ENCODE measurements at regions not wholly inside any gene's neighbourhood (a gene's known extent, or its start where the extent isn't known, plus 50 kb on each side); places are given as distances from the start of the nearest gene placed in this dataset.

DNA sequence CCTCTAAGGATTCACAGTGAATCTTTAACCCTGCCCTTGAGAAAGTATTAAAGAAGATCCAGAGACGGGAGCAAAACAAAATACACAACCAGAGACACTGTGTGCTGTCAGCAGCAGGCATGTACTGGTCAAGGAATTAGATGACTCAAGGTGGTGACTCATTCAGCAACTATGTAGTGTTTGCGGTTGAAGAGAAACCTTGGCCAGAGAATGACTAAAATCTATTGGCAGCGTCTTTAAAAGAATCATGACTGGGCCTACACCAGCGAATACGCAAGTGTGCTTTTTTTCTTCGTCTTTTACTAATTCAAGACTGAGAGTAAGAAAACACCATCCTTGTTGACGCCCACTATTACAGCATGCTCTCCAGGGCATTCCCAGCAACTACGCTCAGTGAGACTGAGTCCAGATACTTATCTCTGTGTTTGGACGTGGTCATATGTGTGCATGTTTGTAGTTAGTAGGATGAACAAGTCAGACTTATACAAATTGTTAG is 72.4 kb upstream of the BACH2 start (continued):
- TF ChIP-seq, protein P1, sequence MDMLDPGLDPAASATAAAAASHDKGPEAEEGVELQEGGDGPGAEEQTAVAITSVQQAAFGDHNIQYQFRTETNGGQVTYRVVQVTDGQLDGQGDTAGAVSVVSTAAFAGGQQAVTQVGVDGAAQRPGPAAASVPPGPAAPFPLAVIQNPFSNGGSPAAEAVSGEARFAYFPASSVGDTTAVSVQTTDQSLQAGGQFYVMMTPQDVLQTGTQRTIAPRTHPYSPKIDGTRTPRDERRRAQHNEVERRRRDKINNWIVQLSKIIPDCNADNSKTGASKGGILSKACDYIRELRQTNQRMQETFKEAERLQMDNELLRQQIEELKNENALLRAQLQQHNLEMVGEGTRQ (IDR thresholded peaks at IDR 0.05; ENCODE audit: borderline replicate concordance, low read depth, low read length) = no peak
- TF ChIP-seq FOXM1 (IDR thresholded peaks at IDR 0.05; ENCODE audit: low read depth) = peak; percentile 80; the same call in 1 of the 2 replicates
- peak; percentile 83; the same call in 1 of the 2 replicates for TF ChIP-seq RXRA (IDR thresholded peaks at IDR 0.05; ENCODE audit: borderline replicate concordance, low read depth)
- TF ChIP-seq POLR2AphosphoS5 (IDR thresholded peaks at IDR 0.05; ENCODE audit: low read depth, low read length) = peak; percentile 92; the same call in 1 of the 2 replicates
- peak in 1 of 2 experiments; percentile 89; a peak in 1 of 4 replicates for TF ChIP-seq EP300 (IDR thresholded peaks at IDR 0.05; ENCODE audit: borderline replicate concordance in 1 of 2, low read depth in 1 of 2, low read length in 1 of 2)
- no peak for TF ChIP-seq GATA2 (CRISPR knock-in tag; IDR thresholded peaks at IDR 0.05)

- Histone ChIP-seq H3K9me3 (no peaks in the 10 kb centered on the region), H2AFZ (ENCODE audit: low read depth) (no peak overlapping the region), H3K36me3 (replicated peaks in 1 of 2; ENCODE audit: control insufficient read depth in 1 of 2, insufficient read depth in 2 of 2, low read length in 1 of 2) (no peaks in the 10 kb centered on the region), H3K9ac (peak overlapping the region; percentile 49; the same call in 1 of the 2 replicates), H3K4me3 (ENCODE audit: low read depth in 2 of 2, low read length in 1 of 2) (peak overlapping the region in 1 of 2 experiments; percentile 10; a peak in 1 of 4 replicates), H3K9me2 (no peaks in the 10 kb centered on the region), H3K4me2 (peak overlapping the region; percentile 52), H4K20me1 (ENCODE audit: insufficient read depth) (no peaks in the 10 kb centered on the region), H3F3A (replicated peaks; ENCODE audit: insufficient read depth) (peaks cover 15% of the 10 kb centered on the region), H3K27me3 (ENCODE audit: insufficient read depth) (no peaks in the 10 kb centered on the region), H3K79me2 (ENCODE audit: insufficient read depth) (no peaks in the 10 kb centered on the region), H3K4me1 (ENCODE audit: control insufficient read depth in 1 of 2, insufficient read depth in 2 of 2, low read depth in 1 of 2, low read length in 1 of 2) (peaks cover 2 to 4% of the 10 kb centered on the region in 2 experiments; a peak in 3 of 4 replicates), H3K27ac (ENCODE audit: low read depth in 2 of 2, low read length in 1 of 2) (peak overlapping the region; percentile 39 to 93; a peak in 3 of 4 replicates)
- CTCF ChIA-PET = interaction anchor here (1.7 to 2.8 kb wide), 2 partner anchors 25 to 64 kb away, joined by 6 to 11 read pairs; no protein-coding TSS in a partner anchor
- DNase-seq = no peak
- no peak for TF ChIP-seq GATA2 (CRISPR knock-in tag; IDR thresholded peaks at IDR 0.05)
- no peak for TF ChIP-seq FOXM1 (IDR thresholded peaks at IDR 0.05; ENCODE audit: low read depth)
- TF ChIP-seq TCF12 (IDR thresholded peaks at IDR 0.05) = no peak
- TF ChIP-seq TAF1 (IDR thresholded peaks at IDR 0.05; ENCODE audit: borderline replicate concordance, low read depth, low read length) = no peak
- TF ChIP-seq RAD21 (IDR thresholded peaks at IDR 0.05; ENCODE audit: low read length) = no peak
- no peak for TF ChIP-seq EZH2phosphoT487 (IDR thresholded peaks at IDR 0.05; ENCODE audit: borderline replicate concordance, low read depth)
- POLR2A ChIA-PET = no interaction called here
These were observed 72.0 kb upstream of the BACH2 start for GRCh38 chr6:90368601-90369000.

- H3K27ac ChIP-seq (ENCODE audit: low read depth in 2 of 2, low read length in 1 of 2) = peak overlapping the region in 1 of 2 experiments; percentile 93; a peak in 2 of 4 replicates
These were observed 71.4 kb upstream of the BACH2 start for GRCh38 chr6:90368001-90368400.

More at GRCh38 chr6:90368001-90368400, 71.4 kb upstream of the BACH2 start:
- 42% methylated on average over 3 of the region's 3 CpGs for WGBS (ENCODE audit: low lambda C conversion rate)
- no peak for DNase-seq
- no peak overlapping the region for H3K4me3 ChIP-seq (ENCODE audit: low read depth in 2 of 2, low read length in 1 of 2)
- H3K4me2 ChIP-seq = peak overlapping the region; percentile 52
- ChIA-PET POLR2A (no interaction called here), CTCF (interaction anchor here (0.7 to 2.8 kb wide), 3 partner anchors 25 to 83 kb away, joined by 4 to 11 read pairs (median 6); no protein-coding TSS in a partner anchor)
- H3K9ac ChIP-seq = no peak overlapping the region
- no peak overlapping the region for H2AFZ ChIP-seq (ENCODE audit: low read depth)
- no peaks in the 10 kb centered on the region for H4K20me1 ChIP-seq (ENCODE audit: insufficient read depth)
- no peaks in the 10 kb centered on the region for H3K36me3 ChIP-seq (replicated peaks in 1 of 2; ENCODE audit: control insufficient read depth in 1 of 2, insufficient read depth in 2 of 2, low read length in 1 of 2)
- H3K27me3 ChIP-seq (ENCODE audit: insufficient read depth) = no peaks in the 10 kb centered on the region
- TF ChIP-seq CTCF (IDR thresholded peaks at IDR 0.05) = no peak
- TF ChIP-seq GABPA (IDR thresholded peaks at IDR 0.05; ENCODE audit: low read depth) = no peak
- TF ChIP-seq ELF1 (IDR thresholded peaks at IDR 0.05) = no peak
- TF ChIP-seq FOXM1 (IDR thresholded peaks at IDR 0.05; ENCODE audit: low read depth) = no peak
- no peak for TF ChIP-seq TAF1 (IDR thresholded peaks at IDR 0.05; ENCODE audit: borderline replicate concordance, low read depth, low read length)
- TF ChIP-seq RXRA (IDR thresholded peaks at IDR 0.05; ENCODE audit: borderline replicate concordance, low read depth) = no peak
- TF ChIP-seq ZBTB33 (IDR thresholded peaks at IDR 0.05; ENCODE audit: borderline replicate concordance, low read depth) = no peak
- no peak for TF ChIP-seq GATA2 (CRISPR knock-in tag; IDR thresholded peaks at IDR 0.05)
- no peak for TF ChIP-seq MEF2A (IDR thresholded peaks at IDR 0.05; ENCODE audit: borderline replicate concordance, low read depth)
- TF ChIP-seq FOSL2 (IDR thresholded peaks at IDR 0.05; ENCODE audit: borderline replicate concordance, low read depth) = no peak
- TF ChIP-seq, protein P2, sequence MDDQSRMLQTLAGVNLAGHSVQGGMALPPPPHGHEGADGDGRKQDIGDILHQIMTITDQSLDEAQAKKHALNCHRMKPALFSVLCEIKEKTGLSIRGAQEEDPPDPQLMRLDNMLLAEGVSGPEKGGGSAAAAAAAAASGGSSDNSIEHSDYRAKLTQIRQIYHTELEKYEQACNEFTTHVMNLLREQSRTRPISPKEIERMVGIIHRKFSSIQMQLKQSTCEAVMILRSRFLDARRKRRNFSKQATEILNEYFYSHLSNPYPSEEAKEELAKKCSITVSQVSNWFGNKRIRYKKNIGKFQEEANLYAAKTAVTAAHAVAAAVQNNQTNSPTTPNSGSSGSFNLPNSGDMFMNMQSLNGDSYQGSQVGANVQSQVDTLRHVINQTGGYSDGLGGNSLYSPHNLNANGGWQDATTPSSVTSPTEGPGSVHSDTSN (IDR thresholded peaks at IDR 0.05) = no peak
- H3F3A ChIP-seq (replicated peaks; ENCODE audit: insufficient read depth) = peaks cover 15% of the 10 kb centered on the region
- peaks cover 2 to 4% of the 10 kb centered on the region in 2 experiments; a peak in 3 of 4 replicates for H3K4me1 ChIP-seq (ENCODE audit: control insufficient read depth in 1 of 2, insufficient read depth in 2 of 2, low read depth in 1 of 2, low read length in 1 of 2)
- H3K9me3 ChIP-seq = no peaks in the 10 kb centered on the region
- H3K79me2 ChIP-seq (ENCODE audit: insufficient read depth) = no peaks in the 10 kb centered on the region
- H3K9me2 ChIP-seq = no peaks in the 10 kb centered on the region
